Fibroblast of lung (primary cell): ENCODE measurements at regions not wholly inside any gene's neighbourhood (a gene's known extent, or its start where the extent isn't known, plus 50 kb on each side); places are given as distances from the start of the nearest gene placed in this dataset.

Experiments
- EZH2 ChIP-seq: IDR thresholded peaks from 2 replicates; pipeline ENCODE4 v1.5.1; 2012; ENCODE audit warnings: low read length, control low read depth, mild to moderate bottlenecking; ENCODE audit errors: missing control alignments
- TF ChIP-seq, protein P1 (sequence below), 2 donors: IDR thresholded peaks in 1 of 2; conservative IDR thresholded peaks in 1 of 2; 1 replicate in 1 of 2; 2 replicates in 1 of 2; pipeline ENCODE4 v1.5.1; 2011 to 2012; ENCODE audit warnings: low read length in 2 of 2, control low read depth in 1 of 2, inconsistent platforms in 1 of 2, low read depth in 1 of 2, mild to moderate bottlenecking in 1 of 2

DNA sequence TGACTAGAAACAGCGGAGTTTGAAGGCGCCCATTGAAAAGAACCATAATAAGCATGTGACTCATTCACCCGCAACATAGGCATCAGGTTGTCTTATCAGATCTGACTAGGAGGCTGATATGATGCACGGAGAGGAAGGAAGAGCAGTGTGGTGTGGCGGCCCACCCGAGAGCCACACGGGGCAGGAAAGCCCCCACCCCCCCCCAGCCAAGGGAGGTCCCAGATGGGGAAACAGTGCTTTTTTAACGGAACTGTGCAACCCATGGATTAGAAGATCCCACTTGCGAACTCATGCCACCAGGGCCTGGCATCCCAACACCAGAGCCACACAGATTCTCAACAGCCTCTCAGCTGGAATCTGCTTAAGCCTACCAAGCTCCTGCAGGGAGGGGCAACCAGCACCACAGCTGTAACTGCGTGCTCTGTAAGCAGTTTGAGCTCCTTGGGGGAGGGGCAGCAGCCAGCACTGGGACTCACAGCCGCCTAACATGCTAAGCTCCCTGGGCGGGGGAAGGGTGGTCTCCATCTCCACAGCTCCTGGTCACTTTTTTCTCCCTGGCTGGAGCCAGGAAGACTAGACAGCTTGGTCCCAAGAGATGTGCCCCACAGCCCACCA lies 466.2 kb downstream of the PDGFC start:
- TF ChIP-seq, protein P1, sequence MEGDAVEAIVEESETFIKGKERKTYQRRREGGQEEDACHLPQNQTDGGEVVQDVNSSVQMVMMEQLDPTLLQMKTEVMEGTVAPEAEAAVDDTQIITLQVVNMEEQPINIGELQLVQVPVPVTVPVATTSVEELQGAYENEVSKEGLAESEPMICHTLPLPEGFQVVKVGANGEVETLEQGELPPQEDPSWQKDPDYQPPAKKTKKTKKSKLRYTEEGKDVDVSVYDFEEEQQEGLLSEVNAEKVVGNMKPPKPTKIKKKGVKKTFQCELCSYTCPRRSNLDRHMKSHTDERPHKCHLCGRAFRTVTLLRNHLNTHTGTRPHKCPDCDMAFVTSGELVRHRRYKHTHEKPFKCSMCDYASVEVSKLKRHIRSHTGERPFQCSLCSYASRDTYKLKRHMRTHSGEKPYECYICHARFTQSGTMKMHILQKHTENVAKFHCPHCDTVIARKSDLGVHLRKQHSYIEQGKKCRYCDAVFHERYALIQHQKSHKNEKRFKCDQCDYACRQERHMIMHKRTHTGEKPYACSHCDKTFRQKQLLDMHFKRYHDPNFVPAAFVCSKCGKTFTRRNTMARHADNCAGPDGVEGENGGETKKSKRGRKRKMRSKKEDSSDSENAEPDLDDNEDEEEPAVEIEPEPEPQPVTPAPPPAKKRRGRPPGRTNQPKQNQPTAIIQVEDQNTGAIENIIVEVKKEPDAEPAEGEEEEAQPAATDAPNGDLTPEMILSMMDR (conservative IDR thresholded peaks at IDR 0.05 in 1 of 2, IDR thresholded peaks at IDR 0.05 in 1 of 2; ENCODE audit: low read depth in 1 of 2, low read length in 2 of 2): no peak
- no peak for TF ChIP-seq EZH2
